SK-N-SH (cell line): ENCODE measurements at regions not wholly inside any gene's neighbourhood (a gene's known extent, or its start where the extent isn't known, plus 50 kb on each side); places are given as distances from the start of the nearest gene placed in this dataset.

ENCODE experiments used
- ELF1 ChIP-seq: IDR thresholded peaks from 2 replicates; pipeline ENCODE4 v1.4.0; 2012
- EZH2phosphoT487 ChIP-seq: fragments of 200-600 bp; sonication (generic); IDR thresholded peaks from 2 replicates; pipeline ENCODE4 v1.6.1; 2017; ENCODE audit warnings: low read depth, mixed run types, mild to moderate bottlenecking, antibody characterized with exemption, moderate library complexity, borderline replicate concordance
- FOXJ3 ChIP-seq: sonication (generic); formaldehyde crosslinking; IDR thresholded peaks from 2 replicates; pipeline ENCODE4 v1.5.1; 2020; ENCODE audit warnings: mild to moderate bottlenecking, missing genetic modification reagents
- GATA2 ChIP-seq: sonication (generic); formaldehyde crosslinking; IDR thresholded peaks from 2 replicates; pipeline ENCODE4 v1.5.0; 2020; ENCODE audit warnings: mild to moderate bottlenecking, missing genetic modification reagents
- MXI1 ChIP-seq: IDR thresholded peaks from 2 replicates; pipeline ENCODE4 v1.6.1; 2012; ENCODE audit warnings: mild to moderate bottlenecking, low read depth, low read length, improper control_type of control experiment
- NFIC ChIP-seq: IDR thresholded peaks from 2 replicates; pipeline ENCODE4 v1.4.0; 2012; ENCODE audit warnings: borderline replicate concordance
- POLR2AphosphoS5 ChIP-seq: IDR thresholded peaks from 2 replicates; pipeline ENCODE4 v1.6.1; 2012; ENCODE audit warnings: low read depth, low read length
- REST ChIP-seq: IDR thresholded peaks from 2 replicates; pipeline ENCODE4 v1.6.1; 2012; ENCODE audit warnings: mild to moderate bottlenecking, low read depth, low read length, moderate library complexity
- RFX5 ChIP-seq: IDR thresholded peaks from 2 replicates; pipeline ENCODE4 v1.6.1; 2012; ENCODE audit warnings: mild to moderate bottlenecking, improper control_type of control experiment, low read length
- TCF12 ChIP-seq: IDR thresholded peaks from 2 replicates; pipeline ENCODE4 v1.4.0; 2012
- TEAD4 ChIP-seq: IDR thresholded peaks from 2 replicates; pipeline ENCODE4 v1.4.0; 2012; ENCODE audit warnings: mild to moderate bottlenecking, borderline replicate concordance; ENCODE audit not compliant: insufficient read depth
- YY1 ChIP-seq: IDR thresholded peaks from 2 replicates; pipeline ENCODE4 v1.4.0; 2012; ENCODE audit warnings: low read depth, mild to moderate bottlenecking
- TF ChIP-seq, protein P1 (sequence below): fragments of 200-600 bp; sonication (generic); IDR thresholded peaks from 2 replicates; pipeline ENCODE4 v1.6.1; 2017; ENCODE audit warnings: antibody characterized with exemption, mild to moderate bottlenecking, moderate library complexity

GRCh38 chr3:78235841-78236240 is 1195.9 kb downstream of the ROBO2 start:
- TF ChIP-seq RFX5 (no peak), FOXJ3 (CRISPR knock-in tag) (no peak), POLR2AphosphoS5 (no peak), EZH2phosphoT487 (no peak), REST (no peak), TCF12 (no peak), GATA2 (CRISPR knock-in tag) (no peak), NFIC (no peak), YY1 (no peak), MXI1 (no peak), ELF1 (no peak), TEAD4 (no peak)
- TF ChIP-seq, protein P1, sequence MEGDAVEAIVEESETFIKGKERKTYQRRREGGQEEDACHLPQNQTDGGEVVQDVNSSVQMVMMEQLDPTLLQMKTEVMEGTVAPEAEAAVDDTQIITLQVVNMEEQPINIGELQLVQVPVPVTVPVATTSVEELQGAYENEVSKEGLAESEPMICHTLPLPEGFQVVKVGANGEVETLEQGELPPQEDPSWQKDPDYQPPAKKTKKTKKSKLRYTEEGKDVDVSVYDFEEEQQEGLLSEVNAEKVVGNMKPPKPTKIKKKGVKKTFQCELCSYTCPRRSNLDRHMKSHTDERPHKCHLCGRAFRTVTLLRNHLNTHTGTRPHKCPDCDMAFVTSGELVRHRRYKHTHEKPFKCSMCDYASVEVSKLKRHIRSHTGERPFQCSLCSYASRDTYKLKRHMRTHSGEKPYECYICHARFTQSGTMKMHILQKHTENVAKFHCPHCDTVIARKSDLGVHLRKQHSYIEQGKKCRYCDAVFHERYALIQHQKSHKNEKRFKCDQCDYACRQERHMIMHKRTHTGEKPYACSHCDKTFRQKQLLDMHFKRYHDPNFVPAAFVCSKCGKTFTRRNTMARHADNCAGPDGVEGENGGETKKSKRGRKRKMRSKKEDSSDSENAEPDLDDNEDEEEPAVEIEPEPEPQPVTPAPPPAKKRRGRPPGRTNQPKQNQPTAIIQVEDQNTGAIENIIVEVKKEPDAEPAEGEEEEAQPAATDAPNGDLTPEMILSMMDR, result no peak
